T1000 (cell line): ENCODE measurements at regions not wholly inside any gene's neighbourhood (a gene's known extent, or its start where the extent isn't known, plus 50 kb on each side); places are given as distances from the start of the nearest gene placed in this dataset.
"Not testable (repeated sequence)": the region's sequence is repeated elsewhere in the genome, so short reads cannot be mapped to it uniquely, and the experiment has no call there.

Experiments used
- DNase-seq: peaks from one replicate; lab custom pipeline; 2025; ENCODE audit warnings: mixed read lengths; lab: John Stamatoyannopoulos, UW

- DNase-seq = no peak
Measured at GRCh38 chr3:117003501-117003900, 293.9 kb downstream of the TUSC7 start.

DNA sequence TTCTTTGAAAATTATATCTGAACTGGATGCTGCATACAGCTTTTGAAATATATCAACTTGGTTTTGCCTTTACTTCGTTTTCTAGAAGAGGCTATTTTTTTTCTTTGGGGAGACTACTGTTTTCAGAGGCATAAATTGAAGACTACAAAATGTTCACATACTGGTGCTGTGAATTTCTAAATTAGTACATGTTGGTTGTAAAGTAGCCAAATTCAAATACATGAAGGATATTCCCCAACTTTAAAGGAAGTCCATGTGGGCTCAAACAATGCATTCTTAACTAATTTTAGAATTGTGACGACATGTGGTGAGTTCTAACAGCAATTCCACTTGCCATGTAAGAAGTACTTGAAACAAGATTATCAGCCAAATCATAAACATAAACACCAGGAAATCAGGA lies 295.7 kb downstream of the TUSC7 start:
- DNase-seq = no peak

GRCh38 chr3:117005911-117006522 lies 296.4 kb downstream of the TUSC7 start:
- no peak for DNase-seq

GRCh38 chr3:117010318-117010717 lies 300.7 kb downstream of the TUSC7 start:
- DNase-seq = no peak

DNA sequence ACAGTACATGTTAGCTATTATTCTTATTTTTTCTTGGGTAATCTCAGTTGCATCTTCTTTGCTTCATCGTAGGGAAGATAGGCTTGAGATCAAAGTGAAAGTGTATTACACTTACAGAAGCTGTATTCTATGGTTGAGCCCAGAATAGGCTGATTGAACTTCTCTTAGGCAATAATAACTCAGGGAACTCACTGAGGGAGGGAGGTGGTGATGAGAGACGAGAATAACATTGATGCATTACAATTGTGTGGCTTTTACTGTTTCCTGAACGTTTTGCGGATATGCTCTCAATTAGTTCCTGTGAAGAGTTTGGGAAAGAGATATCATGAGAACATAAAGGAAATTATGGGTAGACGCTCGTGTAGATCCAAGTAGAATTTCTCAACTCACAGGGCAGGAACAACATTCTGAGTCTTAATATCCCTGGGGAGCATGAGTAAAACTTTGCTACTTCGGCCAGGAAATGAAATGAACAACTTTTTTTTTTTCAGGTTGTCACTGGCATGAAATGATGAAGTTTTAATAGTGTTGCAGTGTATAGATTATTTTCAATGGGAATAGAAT lies 302.2 kb downstream of the TUSC7 start:
- DNase-seq = no peak

GRCh38 chr3:117016378-117016777 lies 306.8 kb downstream of the TUSC7 start:
- no peak for DNase-seq

DNA sequence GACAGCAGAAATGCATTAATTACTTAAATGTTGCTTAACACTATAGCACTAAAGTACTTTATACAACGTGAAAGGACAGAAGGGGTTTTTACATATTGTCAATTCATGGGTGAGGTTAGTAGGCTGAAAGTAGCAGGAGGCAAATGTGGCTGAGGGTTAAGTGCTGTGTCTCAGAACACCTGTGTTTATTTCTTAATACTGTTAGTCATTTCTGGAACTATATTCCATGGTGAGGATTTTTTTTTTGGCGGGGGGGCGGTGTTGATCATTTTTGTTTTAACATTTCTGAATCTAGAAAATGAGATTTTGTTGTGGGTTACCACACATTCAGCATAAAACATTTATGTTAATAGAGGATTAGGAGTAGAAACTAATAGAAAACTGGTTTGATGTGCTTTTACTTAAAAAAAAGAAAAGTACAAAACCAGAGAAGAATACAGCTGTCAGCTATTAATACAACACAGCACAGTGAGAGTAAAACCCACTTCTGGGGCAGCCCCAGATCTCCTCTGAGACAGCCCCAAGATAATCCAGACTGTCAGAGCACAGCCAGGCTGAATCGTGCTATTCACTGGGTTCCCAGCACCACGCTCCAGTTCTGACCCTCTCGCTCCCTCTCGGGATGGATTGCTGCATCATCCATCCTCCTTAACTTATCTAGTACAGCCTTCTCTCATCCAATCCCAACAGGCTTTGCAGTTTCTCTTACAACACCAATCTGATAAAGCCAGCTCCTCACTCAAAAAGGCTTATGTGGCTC lies 307.7 kb downstream of the TUSC7 start:
- DNase-seq = no peak

- DNase-seq = no peak
Measured at GRCh38 chr3:117018655-117019054, 309.1 kb downstream of the TUSC7 start.

GRCh38 chr3:117019082-117019713 lies 309.6 kb downstream of the TUSC7 start:
- peak; percentile 4 for DNase-seq

DNA sequence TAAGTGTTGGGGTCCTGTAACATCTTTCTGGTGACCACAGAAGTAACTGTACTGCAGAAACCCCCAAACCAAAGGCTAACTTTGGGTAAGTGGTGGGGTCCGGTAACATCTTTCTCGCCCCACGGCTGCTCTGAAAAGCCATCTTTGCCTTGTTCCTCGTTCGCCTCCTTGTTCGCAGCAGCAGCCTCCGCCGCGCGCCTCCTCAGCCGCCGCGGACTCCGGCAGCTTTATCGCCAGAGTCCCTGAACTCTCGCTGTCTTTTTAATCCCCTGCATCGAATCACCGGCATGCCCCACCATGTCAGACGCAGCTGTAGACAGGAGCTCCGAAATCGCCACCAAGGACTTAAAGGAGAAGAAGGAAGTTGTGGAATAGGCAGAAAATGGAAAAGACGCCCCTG lies 316.8 kb downstream of the TUSC7 start:
- no peak for DNase-seq

DNA sequence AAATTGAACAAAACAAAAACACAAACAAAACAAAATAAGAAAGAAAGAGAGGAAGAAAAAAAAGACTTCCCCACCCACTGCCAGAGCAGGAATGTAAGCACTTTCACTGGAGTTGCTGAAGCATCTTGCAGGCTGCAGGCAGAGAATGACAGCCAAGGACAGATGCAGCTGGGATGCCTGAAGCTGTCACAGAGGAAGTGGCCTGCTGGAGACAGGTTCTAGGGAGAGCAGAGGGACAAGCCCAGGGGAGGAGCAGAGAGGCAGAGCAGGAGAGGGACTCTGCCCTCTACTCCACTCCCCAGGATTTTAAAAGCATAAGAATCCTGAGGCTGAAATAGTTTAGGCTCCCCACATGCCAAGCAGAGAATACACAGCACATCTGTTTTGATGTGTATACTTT lies 326.2 kb downstream of the TUSC7 start:
- DNase-seq = no peak

GRCh38 chr3:117036259-117036799 lies 326.8 kb downstream of the TUSC7 start:
- DNase-seq = peak; percentile 55

DNA sequence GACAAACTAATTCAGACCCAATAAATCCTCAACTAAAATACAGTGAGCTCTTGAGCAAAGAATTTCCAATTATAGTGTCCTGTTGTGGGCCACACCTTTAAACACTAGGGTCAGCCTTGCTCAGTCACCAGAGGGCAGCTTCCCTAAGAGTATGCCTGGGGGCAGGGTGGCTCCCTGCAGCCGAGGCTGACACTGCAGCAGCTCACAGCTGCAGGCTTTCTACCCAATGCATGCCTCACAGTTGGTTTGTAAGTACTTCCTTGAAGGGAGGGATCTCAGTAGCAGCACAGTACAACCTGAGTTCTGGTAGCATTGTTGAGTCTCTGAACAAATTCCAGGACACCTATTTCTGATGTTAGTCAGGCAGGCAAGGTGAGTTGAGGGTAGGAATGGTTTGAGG lies 335.6 kb downstream of the TUSC7 start:
- DNase-seq = peak; percentile 28

DNA sequence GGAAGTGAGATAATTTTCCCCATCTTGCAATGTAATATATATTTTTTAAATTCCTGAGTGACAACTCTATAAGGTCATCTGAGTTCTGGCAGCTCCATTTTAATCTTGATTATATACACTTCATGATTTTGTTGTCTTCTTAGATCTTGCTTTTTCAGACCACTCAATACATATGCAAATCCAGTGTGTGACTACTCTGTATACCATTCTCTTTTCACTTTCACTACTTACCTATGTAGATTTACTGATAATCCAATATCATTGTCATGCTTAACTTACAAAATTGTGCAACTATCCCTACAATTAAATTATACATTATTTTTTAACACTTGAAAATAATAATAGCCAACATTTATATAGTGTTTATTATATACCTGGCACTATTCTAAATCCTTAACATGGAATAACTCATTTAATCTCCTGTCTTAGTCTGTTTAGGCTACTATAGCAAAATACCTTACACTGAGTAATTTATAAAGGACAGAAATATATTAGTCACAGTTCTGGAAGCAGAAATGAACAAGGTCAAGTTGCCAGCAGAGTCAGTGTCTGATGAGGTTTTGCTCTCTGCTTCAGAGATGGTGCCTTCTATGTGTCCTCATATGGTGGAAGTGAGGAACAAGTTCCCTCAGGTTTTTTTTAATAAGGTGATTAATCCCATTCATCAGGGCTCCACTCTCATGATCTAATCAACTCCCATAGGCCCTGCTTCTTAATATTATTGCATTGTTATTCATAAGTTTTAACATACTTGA lies 338.5 kb downstream of the TUSC7 start:
- DNase-seq = no peak

DNA sequence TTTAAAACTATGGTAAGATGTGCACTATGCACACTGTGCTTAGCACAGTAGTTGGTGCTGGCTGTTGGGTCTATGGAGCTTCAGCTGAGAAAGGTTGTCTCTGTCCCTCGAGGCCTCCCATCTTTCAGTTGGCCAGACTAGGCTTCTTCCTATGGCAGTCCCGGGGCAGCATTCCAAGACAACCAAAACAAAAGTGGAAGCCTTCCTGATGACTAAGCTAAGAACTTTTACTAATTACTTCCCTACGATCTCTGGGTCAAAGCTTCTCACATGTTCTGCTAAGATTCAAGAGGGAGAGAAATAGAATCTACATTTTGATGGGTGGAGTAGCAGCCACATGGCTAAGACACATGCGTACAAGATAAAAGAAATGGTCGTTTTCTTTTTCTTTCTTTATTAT lies 342.8 kb downstream of the TUSC7 start:
- no peak for DNase-seq

DNA sequence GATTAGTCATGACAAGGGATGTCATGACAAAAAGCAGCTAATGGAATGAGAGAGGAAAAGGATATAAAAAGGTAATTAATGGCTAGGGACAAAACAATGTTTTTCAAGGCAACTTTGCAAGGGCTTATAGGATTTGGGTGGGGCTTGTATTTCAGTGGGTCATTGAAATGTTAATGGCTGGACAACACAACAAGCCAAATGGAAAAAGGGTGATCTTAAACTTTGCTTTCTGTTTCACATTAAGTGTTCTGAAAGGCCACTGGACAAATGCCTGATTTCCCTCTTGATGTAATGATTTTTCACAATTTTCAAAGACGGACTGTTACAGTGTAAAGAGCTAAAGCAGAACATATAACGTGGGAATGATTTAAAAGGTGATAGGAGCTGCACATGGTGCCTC lies 345.0 kb downstream of the TUSC7 start:
- no peak for DNase-seq

DNA sequence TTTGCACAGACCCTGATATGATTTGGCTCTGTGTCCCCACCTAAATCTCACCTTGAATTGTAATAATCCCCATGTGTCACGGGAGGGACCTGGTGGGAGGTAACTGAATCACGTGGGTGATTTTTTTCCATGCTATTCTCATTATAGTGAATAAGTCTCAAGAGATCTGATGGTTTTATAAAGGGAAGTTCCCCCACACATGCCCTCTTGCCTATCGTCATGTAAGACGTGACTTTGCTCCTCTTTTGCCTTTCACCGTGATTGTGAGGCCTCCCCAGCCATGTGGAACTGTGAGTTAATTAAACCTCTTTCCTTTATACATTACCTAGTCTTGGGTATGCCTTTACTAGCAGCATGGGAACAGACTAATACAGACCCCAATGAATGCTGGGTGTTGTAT lies 347.4 kb downstream of the TUSC7 start:
- not testable (repeated sequence) for DNase-seq

GRCh38 chr3:117059067-117059955 lies 349.7 kb downstream of the TUSC7 start:
- no peak for DNase-seq

- DNase-seq = no peak
Measured at GRCh38 chr3:117059956-117060270, 350.3 kb downstream of the TUSC7 start.

DNA sequence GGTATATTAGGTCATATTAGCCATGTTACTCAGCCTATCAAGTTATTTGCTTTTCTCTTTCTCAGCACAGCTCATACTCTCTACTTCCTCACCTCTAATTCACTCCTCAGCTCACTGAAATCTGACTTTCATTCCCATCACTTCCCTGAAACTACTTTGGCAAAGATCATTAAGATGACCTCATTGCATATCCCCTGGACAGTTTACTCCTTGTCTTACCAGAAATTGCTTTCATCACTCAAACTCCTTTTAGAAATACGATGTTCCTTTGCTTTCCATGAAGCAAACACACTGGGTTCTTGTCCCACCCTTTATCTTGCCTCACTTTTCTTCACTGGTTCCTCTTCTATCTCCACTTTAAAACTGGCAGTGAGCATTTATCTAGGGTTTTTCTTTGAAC lies 354.4 kb downstream of the TUSC7 start:
- DNase-seq = no peak

DNA sequence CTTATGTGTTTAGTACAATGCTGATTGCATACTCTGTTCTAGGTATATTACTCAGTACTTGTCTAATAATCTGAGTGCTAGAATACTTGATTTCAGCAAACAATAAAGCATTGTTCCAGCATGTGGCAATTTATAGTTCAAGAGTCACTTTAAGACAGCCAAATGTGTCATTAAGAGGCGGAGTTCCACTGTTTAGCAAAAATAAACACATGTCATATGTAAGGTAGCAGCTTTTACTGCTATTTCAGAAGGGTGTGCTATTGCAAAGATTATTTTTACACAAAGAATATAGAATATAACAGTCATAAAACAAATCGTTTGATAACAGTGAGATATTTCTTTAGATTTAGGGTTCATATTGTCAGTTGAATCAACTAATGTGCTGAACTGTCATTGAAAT lies 358.7 kb downstream of the TUSC7 start:
- DNase-seq = no peak
